HG03439 (cell line): ENCODE measurements at regions not wholly inside any gene's neighbourhood (a gene's known extent, or its start where the extent isn't known, plus 50 kb on each side); places are given as distances from the start of the nearest gene placed in this dataset.
"Not testable (repeated sequence)": the region's sequence is repeated elsewhere in the genome, so short reads cannot be mapped to it uniquely, and the experiment has no call there.

ENCODE experiments used
- ATAC-seq: cut with Tn5 transposase; IDR thresholded peaks from one replicate; pipeline ENCODE4 v1.9.1; 2021; ENCODE audit warnings: mild to moderate bottlenecking, moderate library complexity; ENCODE audit not compliant: unreplicated experiment

GRCh38 chr10:80741278-80741677 lies 203.6 kb downstream of the SH2D4B start:
- ATAC-seq: no peak

DNA sequence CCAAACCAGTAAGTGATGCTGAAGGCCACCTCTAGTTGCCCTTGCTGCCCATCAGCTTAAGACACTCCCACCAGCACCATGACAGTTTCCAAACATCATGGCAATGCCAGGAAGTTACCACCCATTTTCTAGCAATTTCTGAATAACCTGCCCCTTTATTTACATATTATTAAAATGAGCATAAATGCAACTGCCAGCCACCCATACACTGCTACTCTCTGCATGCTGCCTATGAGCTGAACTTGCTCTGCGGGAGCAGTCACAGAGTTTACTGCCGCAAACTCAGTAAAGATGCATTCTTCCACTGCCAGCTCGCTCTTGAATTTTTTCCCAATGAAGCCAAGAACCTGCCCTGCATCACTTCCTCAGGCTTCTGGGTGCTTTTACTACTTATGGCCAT lies 212.6 kb downstream of the SH2D4B start:
- ATAC-seq: no peak

GRCh38 chr10:80751940-80752339 lies 214.2 kb downstream of the SH2D4B start:
- ATAC-seq: no peak

DNA sequence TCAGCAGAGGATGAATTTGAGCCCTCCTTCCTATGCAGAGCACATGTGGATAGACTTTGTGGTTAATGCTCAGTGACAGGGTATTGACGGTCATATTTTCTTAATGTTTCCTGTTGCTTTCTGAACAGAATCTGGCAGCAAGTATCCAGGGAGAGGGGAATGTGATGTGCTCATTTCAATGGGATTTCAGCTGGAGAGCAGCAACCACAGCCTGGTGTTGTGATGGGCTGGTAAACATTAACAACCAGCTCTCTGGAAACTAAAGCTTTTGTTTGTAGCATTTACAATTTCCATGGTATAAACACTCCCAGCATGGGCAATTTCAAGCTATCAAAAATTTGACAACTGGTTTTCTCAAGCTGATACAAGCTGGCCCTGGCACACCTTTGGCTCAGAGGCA lies 215.9 kb downstream of the SH2D4B start:
- no peak for ATAC-seq

GRCh38 chr10:80755893-80756292 lies 218.2 kb downstream of the SH2D4B start:
- no peak for ATAC-seq

- no peak for ATAC-seq
Measured at GRCh38 chr10:80759693-80760092, 222.0 kb downstream of the SH2D4B start.

GRCh38 chr10:80760914-80761371 lies 223.2 kb downstream of the SH2D4B start:
- ATAC-seq: no peak

- no peak for ATAC-seq
Measured at GRCh38 chr10:80767963-80768362, 230.3 kb downstream of the SH2D4B start.

GRCh38 chr10:80769700-80770160 lies 232.0 kb downstream of the SH2D4B start:
- ATAC-seq: no peak

DNA sequence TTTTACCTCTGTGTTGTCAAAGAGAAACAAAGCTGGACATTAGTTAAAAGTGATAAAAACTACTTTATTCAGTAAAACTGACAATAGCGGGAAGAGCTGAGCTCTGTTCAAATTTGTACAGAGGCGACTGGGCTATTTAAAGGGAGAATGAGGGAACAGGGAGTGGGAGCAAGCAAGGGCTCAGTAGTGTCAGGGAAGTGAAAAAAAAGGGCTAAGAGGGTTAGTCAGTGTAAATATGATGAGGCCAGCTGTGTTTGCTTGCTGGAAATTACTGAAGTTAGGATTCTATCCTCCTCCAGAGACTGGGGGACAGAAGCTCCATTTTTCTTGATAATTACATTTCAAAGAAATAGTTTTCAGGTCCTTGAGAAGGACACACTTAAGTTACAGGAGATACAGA lies 232.5 kb downstream of the SH2D4B start:
- ATAC-seq: no peak

DNA sequence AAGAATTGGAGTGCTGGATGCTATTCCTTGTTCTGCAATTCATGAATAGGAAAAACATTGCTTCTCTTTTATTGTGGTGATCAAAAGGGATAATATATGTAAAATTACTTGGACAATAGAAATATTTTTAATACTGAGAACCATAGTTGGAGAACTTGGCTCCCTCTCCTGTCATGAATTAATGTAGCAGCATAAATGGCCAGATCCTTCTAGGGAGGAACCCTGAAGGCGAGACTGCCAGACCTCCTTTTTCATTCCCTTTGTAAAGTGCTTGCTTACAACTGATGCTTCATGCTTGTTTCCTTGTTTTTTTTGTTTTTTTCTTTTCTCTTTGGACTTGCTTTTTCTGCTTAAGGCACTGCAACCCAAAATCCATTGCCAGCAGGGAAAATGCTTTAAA lies 233.6 kb downstream of the SH2D4B start:
- ATAC-seq: no peak

DNA sequence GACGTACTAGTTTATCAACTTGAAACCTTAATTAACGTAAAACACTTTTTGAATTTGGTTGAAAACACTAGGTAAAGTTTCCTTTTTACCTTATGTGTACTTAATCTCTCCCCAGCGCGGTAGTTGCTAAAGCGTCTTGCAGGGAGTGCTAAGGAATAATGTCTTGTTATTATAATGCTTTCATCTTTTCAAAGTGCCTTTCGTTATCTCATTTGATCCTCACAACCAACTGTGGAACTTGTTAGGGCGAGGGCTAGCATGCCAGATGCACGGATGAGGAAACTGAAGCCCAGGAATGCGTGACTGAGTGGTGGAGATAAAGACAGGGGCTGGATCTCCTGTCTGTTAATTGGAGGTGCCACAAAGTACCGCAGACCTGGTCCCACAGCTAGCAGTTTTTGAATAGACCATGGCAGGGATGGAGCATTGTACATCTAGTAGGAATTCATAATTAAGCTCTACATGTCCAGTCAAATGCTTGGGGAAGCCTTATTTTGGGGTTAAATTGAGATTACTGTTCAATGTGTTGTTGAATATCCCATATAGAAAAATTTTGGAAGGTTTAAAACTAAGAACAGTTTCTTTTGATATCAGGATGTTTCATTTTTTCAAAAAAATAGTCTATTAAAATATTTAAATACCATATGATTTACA lies 234.3 kb downstream of the SH2D4B start:
- no peak for ATAC-seq

- ATAC-seq: no peak
Measured at GRCh38 chr10:80772596-80772995, 234.9 kb downstream of the SH2D4B start.

- no peak for ATAC-seq
Measured at GRCh38 chr10:80784695-80785094, 247.0 kb downstream of the SH2D4B start.

DNA sequence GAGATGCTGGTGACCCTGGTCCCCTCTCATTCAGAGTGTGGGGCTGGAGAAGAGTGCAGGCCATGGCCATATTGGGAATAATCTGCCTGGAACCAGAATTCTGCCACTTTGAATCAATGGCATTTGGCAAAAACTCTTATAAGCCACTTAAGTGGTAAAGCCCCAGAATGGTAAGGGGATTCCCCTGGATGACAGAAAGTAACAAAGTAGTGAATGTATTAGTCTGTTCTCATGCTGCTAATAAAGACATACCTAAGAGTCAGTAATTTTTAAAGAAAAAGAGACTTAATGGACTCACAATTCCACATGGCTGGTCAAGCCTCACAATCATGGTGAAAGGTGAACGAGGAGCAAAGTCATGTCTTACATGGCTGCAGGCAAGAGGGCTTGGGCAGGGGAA lies 248.6 kb downstream of the SH2D4B start:
- ATAC-seq: no peak

DNA sequence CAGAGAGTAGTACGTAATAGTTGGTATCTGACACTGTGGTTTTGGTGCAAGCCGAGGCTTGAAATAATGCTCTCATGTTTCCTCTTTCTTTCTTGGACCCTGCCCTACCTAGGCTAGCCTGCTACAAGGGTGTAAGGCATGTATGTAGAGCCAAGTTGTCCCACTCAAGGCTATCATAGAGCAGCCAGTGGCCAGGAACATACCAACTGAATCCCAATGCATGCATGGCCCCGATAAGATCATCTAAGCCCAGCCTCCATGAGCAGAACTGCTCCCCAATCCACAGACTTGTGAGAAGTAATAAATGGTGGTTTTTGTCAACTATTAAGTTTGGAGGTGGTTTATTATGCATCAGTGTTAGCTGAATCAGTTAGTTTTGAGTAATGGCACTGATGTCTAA lies 250.2 kb downstream of the SH2D4B start:
- ATAC-seq: no peak

DNA sequence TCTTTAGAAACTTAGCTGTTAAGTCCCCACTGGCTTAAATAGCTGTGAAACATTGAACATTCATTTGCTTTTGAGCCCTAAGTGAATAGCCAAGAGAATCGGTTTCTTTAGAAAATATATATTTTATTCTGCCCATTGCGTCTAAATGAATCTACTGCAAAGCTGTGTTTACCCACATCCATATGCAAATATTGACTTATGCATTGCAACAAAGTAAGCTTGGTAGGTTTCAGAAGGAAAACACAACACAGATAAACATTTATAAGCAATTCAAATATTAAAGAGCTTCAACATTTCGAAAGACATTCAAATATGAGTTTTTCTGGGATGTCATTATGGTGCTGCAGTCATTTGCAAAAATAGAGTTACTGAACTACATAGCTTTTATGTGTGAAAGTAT lies 257.3 kb downstream of the SH2D4B start:
- no peak for ATAC-seq

DNA sequence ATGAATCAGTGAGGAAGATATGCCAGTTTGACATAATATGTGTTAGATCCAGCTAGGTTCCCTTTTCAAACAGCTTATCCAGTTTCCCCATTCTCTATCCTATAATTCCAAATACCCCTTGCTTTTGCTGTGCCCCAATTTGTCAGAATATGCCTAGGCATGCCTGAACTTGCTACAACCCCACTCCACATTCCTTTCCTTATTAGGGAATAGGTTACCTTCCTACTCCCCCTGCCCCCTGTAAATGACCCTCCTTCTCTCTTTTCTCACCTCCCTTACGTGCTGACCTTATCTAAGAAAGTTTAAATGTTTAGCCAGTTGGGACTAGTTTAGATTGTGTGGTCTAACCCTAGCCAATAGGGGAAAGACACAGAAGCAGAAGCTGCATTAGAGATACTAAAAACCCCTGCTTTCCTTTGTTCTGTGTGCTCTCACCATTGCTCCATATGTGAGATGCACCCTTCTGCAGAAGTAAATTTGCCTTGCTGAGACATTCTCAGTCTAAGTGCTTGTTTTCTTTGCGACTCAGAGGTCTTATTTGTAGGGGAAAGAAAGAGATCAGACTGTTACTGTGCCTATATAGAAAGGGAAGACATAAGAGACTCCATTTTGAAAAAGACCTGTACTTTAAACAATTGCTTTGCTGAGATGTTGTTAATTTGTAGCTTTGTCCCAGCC lies 267.8 kb downstream of the SH2D4B start:
- no peak for ATAC-seq

DNA sequence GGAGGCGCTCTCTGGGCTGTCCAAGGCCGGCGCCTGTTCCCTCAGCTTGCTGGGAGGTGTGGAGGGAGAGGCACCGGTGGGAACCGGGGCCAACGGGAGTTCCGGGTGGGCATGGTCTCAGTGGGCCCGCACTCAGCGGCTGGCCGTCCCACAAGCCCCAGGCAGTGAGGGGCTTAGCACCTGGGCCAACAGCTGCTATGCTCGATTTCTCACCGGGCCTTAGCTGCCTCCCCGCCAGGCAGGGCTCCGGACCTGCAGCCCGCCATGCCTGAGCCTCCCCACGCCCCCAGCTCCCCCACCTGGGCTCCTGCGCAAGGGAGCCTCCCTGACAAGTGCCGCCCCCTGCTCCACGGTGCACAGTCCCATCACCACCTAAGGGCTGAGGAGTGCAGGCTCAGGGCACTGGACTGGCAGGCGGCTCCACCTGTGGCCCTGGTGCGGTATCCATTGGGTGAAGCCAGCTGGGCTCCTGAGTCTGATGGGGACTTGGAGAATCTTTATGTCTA lies 276.5 kb downstream of the SH2D4B start:
- ATAC-seq: no peak

GRCh38 chr10:80829151-80829550 lies 291.4 kb downstream of the SH2D4B start:
- ATAC-seq: no peak

GRCh38 chr10:80829562-80829961 lies 291.9 kb downstream of the SH2D4B start:
- no peak for ATAC-seq

- ATAC-seq: not testable (repeated sequence)
Measured at GRCh38 chr10:80832693-80833092, 295.0 kb downstream of the SH2D4B start.
